AG09319 (cell line): ENCODE measurements at regions not wholly inside any gene's neighbourhood (a gene's known extent, or its start where the extent isn't known, plus 50 kb on each side); places are given as distances from the start of the nearest gene placed in this dataset.

Experiments
- DNase-seq: peaks from one replicate; pipeline ENCODE4 v3.0.0-alpha.2; 2010; ENCODE audit warnings: low read depth; ENCODE audit errors: extremely low read depth
- TF ChIP-seq, protein P1 (sequence below): IDR thresholded peaks from 2 replicates; pipeline ENCODE4 v1.5.1; 2011; ENCODE audit warnings: low read depth, mild to moderate bottlenecking, inconsistent platforms, low read length, moderate library complexity

GRCh38 chr9:86555661-86556060 is 201.5 kb upstream of the TUT7 start:
- TF ChIP-seq, protein P1, sequence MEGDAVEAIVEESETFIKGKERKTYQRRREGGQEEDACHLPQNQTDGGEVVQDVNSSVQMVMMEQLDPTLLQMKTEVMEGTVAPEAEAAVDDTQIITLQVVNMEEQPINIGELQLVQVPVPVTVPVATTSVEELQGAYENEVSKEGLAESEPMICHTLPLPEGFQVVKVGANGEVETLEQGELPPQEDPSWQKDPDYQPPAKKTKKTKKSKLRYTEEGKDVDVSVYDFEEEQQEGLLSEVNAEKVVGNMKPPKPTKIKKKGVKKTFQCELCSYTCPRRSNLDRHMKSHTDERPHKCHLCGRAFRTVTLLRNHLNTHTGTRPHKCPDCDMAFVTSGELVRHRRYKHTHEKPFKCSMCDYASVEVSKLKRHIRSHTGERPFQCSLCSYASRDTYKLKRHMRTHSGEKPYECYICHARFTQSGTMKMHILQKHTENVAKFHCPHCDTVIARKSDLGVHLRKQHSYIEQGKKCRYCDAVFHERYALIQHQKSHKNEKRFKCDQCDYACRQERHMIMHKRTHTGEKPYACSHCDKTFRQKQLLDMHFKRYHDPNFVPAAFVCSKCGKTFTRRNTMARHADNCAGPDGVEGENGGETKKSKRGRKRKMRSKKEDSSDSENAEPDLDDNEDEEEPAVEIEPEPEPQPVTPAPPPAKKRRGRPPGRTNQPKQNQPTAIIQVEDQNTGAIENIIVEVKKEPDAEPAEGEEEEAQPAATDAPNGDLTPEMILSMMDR = no peak
- DNase-seq = no peak

DNA sequence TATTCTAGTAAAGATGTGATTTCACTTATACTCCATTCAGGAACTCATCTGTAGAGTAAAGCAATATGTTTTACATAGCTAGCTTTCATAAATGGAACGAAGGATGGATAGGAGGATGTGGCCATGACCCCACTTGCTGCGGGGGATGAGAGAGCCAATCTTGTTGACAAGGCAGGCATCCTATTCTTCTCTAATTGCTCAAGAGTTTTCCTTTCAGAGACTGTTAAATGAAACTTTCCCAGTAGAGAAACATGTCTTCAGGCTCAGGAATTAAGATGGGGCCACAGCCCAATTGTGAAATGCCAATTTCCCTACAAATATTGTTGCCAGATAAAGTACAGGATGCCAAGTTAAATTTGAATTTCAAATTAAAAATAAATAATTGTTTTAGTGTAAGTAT is 196.2 kb upstream of the TUT7 start:
- peak; percentile 61 for DNase-seq
- TF ChIP-seq, protein P1 = no peak

DNA sequence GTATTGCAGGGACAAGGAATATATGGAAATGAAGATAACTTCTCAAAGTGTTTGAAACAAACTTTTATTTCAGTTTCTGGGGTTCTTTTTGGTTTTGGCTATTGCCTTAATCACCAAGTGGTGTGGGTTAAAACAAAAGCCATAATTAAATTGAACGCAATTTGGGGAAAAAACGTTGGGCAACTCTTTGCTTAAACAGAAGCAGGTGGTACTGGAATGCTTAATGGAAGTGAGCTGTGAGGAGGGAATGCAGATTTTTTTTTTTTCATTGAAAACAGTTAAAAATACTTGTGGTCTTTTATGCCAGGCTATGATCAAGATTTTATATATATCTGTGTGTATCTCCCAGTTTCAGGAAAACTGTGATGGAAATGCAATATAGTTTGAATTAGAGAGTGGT is 195.7 kb upstream of the TUT7 start:
- peak; percentile 68 for DNase-seq
- TF ChIP-seq, protein P1 = no peak

GRCh38 chr9:86549401-86549811 is 195.2 kb upstream of the TUT7 start:
- TF ChIP-seq, protein P1 = no peak
- peak; percentile 91 for DNase-seq

- DNase-seq = no peak
- TF ChIP-seq, protein P1 = no peak
Measured at GRCh38 chr9:86548220-86548619, 194.0 kb upstream of the TUT7 start.

- TF ChIP-seq, protein P1 = no peak
- DNase-seq = no peak
Measured at GRCh38 chr9:86547571-86547970, 193.4 kb upstream of the TUT7 start.

GRCh38 chr9:86546712-86547111 is 192.5 kb upstream of the TUT7 start:
- no peak for DNase-seq
- TF ChIP-seq, protein P1 = no peak

GRCh38 chr9:86545090-86545489 is 190.9 kb upstream of the TUT7 start:
- no peak for DNase-seq
- TF ChIP-seq, protein P1 = no peak
